Esophagus squamous epithelium (tissue), 5 donors: ENCODE measurements at regions not wholly inside any gene's neighbourhood (a gene's known extent, or its start where the extent isn't known, plus 50 kb on each side); places are given as distances from the start of the nearest gene placed in this dataset.

Source experiments
- DNase-seq: peaks from one replicate; lab custom pipeline; 2025; lab: John Stamatoyannopoulos, UW
- H3K27ac ChIP-seq, 4 donors: fragments of 200-600 bp; sonication (generic); one replicate each; pipeline ENCODE4 v1.5.1; 2016 to 2019; ENCODE audit warnings: mild to moderate bottlenecking in 1 of 4
- H3K27me3 ChIP-seq, 4 donors: fragments of 200-600 bp; sonication (generic); 1 replicate in 3 of 4; 2 replicates in 1 of 4; pipeline versions ENCODE4 v1.5.1 to v1.6.0; 2017 to 2021; ENCODE audit warnings: antibody characterized with exemption in 1 of 4
- H3K36me3 ChIP-seq, 3 donors: fragments of 200-600 bp; sonication (generic); one replicate each; pipeline ENCODE4 v1.5.1; 2016 to 2019
- H3K4me1 ChIP-seq, 3 donors: fragments of 200-600 bp; sonication (generic); one replicate each; pipeline ENCODE4 v1.5.1; 2017 to 2019
- H3K4me3 ChIP-seq, 4 donors: fragments of 200-600 bp; sonication (generic); 1 replicate in 3 of 4; 2 replicates in 1 of 4; pipeline ENCODE4 v1.5.1; 2016 to 2019; ENCODE audit warnings: mild to moderate bottlenecking in 2 of 4, moderate library complexity in 1 of 4
- H3K9me3 ChIP-seq, 3 donors: fragments of 200-600 bp; sonication (generic); one replicate each; pipeline ENCODE4 v1.5.1; 2016 to 2019
- CTCF ChIP-seq, 6 experiments: fragments of 450-650 bp in 4 of 6; fragments of 200-600 bp in 2 of 6; sonication (generic) in 2 of 6; IDR thresholded peaks; one replicate each; pipeline ENCODE4 v1.5.1; 2016 to 2019; ENCODE audit warnings: antibody characterized with exemption in 6 of 6, mild to moderate bottlenecking in 4 of 6, moderate library complexity in 4 of 6
- POLR2A ChIP-seq, 4 donors: fragments of 450-650 bp; IDR thresholded peaks; one replicate each; pipeline ENCODE4 v1.6.1; 2017; ENCODE audit warnings: antibody characterized with exemption in 4 of 4, mild to moderate bottlenecking in 4 of 4, moderate library complexity in 3 of 4
- WGBS, 2 donors: methylation state at CpG; one replicate each; pipeline ENCODE4 v1.1.5; 2018; 5-methylcytosine and 5-hydroxymethylcytosine counted together
- intact Hi-C: fragments of 100-400 bp; cut with DNase I; formaldehyde crosslinking; loops from one replicate; pipeline ENCODE4 v1.15.0; 2022
- donor health status: DM: yes; HTN: yes; CAD: no.

- TF ChIP-seq POLR2A (IDR thresholded peaks at IDR 0.05) (no peak), CTCF (IDR thresholded peaks at IDR 0.05) (no peak)
- H3K27ac ChIP-seq: no peak overlapping the region
- no peaks in the 10 kb centered on the region for H3K27me3 ChIP-seq
- no peaks in the 10 kb centered on the region for H3K9me3 ChIP-seq
- H3K36me3 ChIP-seq: no peaks in the 10 kb centered on the region
- no peak for DNase-seq
- H3K4me3 ChIP-seq: no peak overlapping the region
- no peaks in the 10 kb centered on the region for H3K4me1 ChIP-seq
- WGBS, 2 donors: 45 to 100% methylated on average over 1 to 5 of the region's 5 CpGs
- intact Hi-C loops: no loop called here
Measured at GRCh38 chrX:27008486-27008885, 454.7 kb downstream of the PPP4R3C start.

GRCh38 chrX:26999634-27000033 is 463.5 kb downstream of the PPP4R3C start:
- no peak for TF ChIP-seq POLR2A (IDR thresholded peaks at IDR 0.05)
- no peak for TF ChIP-seq CTCF (IDR thresholded peaks at IDR 0.05)
- Histone ChIP-seq H3K27me3 (no peaks in the 10 kb centered on the region), H3K9me3 (no peaks in the 10 kb centered on the region), H3K36me3 (no peaks in the 10 kb centered on the region), H3K4me1 (no peaks in the 10 kb centered on the region), H3K27ac (no peak overlapping the region), H3K4me3 (no peak overlapping the region)
- intact Hi-C loops: no loop called here
- no peak for DNase-seq
- 52 to 60% methylated on average over 1 of the region's 1 CpG for WGBS, 2 donors

GRCh38 chrX:26958261-26958660 is 504.9 kb downstream of the PPP4R3C start:
- intact Hi-C loops: no loop called here
- Histone ChIP-seq H3K27ac (no peak overlapping the region), H3K9me3 (no peaks in the 10 kb centered on the region), H3K36me3 (no peaks in the 10 kb centered on the region), H3K4me3 (no peak overlapping the region), H3K4me1 (no peaks in the 10 kb centered on the region), H3K27me3 (no peaks in the 10 kb centered on the region)
- WGBS, 2 donors: 68 to 85% methylated on average over 3 of the region's 3 CpGs
- TF ChIP-seq CTCF (IDR thresholded peaks at IDR 0.05) (no peak), POLR2A (IDR thresholded peaks at IDR 0.05) (no peak)
- no peak for DNase-seq

GRCh38 chrX:26954029-26954428 is 509.1 kb downstream of the PPP4R3C start:
- no peaks in the 10 kb centered on the region for H3K4me1 ChIP-seq
- no peaks in the 10 kb centered on the region for H3K27me3 ChIP-seq
- DNase-seq: no peak
- H3K9me3 ChIP-seq: no peaks in the 10 kb centered on the region
- no peak for TF ChIP-seq CTCF (IDR thresholded peaks at IDR 0.05)
- TF ChIP-seq POLR2A (IDR thresholded peaks at IDR 0.05): no peak
- 6 to 29% methylated on average over 2 of the region's 2 CpGs for WGBS, 2 donors
- no peaks in the 10 kb centered on the region for H3K36me3 ChIP-seq
- no peak overlapping the region for H3K4me3 ChIP-seq
- intact Hi-C loops: no loop called here
- H3K27ac ChIP-seq: no peak overlapping the region

- no peak for DNase-seq
- TF ChIP-seq POLR2A (IDR thresholded peaks at IDR 0.05): no peak
- TF ChIP-seq CTCF (IDR thresholded peaks at IDR 0.05): no peak
- Histone ChIP-seq H3K27ac (no peak overlapping the region), H3K36me3 (no peaks in the 10 kb centered on the region), H3K4me1 (no peaks in the 10 kb centered on the region), H3K27me3 (no peaks in the 10 kb centered on the region), H3K9me3 (no peaks in the 10 kb centered on the region), H3K4me3 (no peak overlapping the region)
- intact Hi-C loops: no loop called here
- 23 to 39% methylated on average over 2 of the region's 2 CpGs for WGBS, 2 donors
Measured at GRCh38 chrX:26952213-26952612, 510.9 kb downstream of the PPP4R3C start.
